HG02759 (cell line): ENCODE measurements at regions not wholly inside any gene's neighbourhood (a gene's known extent, or its start where the extent isn't known, plus 50 kb on each side); places are given as distances from the start of the nearest gene placed in this dataset.

Experiments
- ATAC-seq: cut with Tn5 transposase; IDR thresholded peaks from one replicate; pipeline ENCODE4 v1.9.1; 2021; ENCODE audit warnings: mild to moderate bottlenecking, moderate library complexity; ENCODE audit not compliant: unreplicated experiment

DNA sequence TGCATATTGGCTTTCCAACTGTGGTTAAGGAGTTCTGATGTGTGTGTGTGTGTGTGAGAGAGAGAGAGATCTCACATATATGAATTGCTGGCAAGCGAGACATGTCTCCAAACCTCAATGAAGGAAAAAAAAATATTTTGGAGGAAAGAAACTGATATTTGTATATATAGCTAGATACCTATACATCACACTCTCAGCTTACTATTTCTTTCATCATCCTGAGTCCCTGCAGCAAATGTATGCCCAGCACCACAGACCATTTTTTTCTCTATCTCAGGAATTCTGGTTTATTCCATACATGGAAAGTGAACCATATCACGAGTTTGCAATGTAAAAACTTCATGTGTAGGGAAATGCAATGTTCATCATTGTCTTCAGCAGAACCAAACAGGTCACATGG, 68.9 kb downstream of the MTERF1 start:
- no peak for ATAC-seq

DNA sequence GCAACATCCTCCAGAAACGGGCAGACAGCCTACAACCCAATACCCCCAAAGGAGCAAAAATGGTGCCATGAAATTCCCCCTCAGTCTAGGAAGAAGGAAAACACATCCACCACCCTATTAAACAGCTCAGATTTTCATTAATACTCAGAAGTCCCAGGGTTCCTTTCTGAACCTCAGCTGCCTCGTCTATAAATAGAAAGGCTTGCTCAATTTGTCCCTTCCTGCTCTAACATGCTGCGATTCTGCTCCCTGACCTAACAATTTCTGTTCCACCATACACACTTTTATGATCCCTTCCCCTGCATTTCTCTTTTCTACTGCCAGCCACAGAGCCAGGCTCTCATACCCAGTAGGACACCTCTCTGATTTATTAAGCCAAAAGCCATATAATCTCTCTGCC, 68.1 kb downstream of the MTERF1 start:
- no peak for ATAC-seq

DNA sequence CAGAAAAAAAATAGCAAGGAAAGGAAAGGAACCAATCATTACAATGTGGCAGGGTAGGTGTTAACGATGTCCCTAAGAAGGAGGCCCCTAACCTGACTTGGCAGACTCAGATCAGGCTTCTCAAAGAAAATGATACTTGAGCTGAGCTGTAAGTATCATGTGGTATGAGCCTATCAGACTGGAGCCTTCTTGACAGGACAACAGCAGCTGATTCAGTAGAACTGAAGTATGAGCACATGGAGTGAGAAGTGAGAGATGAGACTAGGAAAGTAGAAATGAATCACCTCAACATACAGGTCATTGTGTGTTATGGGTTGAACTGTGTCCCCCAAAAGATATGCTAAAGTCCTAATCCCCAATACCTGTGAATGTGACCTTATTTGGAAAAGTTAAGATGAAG, 66.3 kb downstream of the MTERF1 start:
- ATAC-seq = no peak
